H9 (cell line): ENCODE measurements at regions not wholly inside any gene's neighbourhood (a gene's known extent, or its start where the extent isn't known, plus 50 kb on each side); places are given as distances from the start of the nearest gene placed in this dataset.

Experiments
- DNase-seq: peaks from one replicate; pipeline ENCODE4 v3.0.0-alpha.2; 2017
- H2AFZ ChIP-seq: one replicate; pipeline ENCODE4 v1.6.1; 2013; ENCODE audit warnings: mild to moderate bottlenecking, low read length, control low read depth, moderate library complexity
- H2AK5ac ChIP-seq: 2 replicates; pipeline ENCODE4 v1.6.1; 2013; ENCODE audit warnings: low read length, control low read depth, mixed read lengths; ENCODE audit not compliant: insufficient read length
- H2BK120ac ChIP-seq: one replicate; pipeline ENCODE4 v1.6.1; 2013; ENCODE audit warnings: low read depth, mild to moderate bottlenecking, low read length, control low read depth, inconsistent platforms; ENCODE audit not compliant: poor library complexity, severe bottlenecking
- H2BK12ac ChIP-seq: 2 replicates; pipeline ENCODE4 v1.6.1; 2013; ENCODE audit warnings: low read length, control low read depth, mixed read lengths, low read depth; ENCODE audit not compliant: insufficient read length
- H2BK15ac ChIP-seq: 2 replicates; pipeline ENCODE4 v1.6.1; 2013; ENCODE audit warnings: low read depth, low read length, control low read depth
- H2BK20ac ChIP-seq: one replicate; pipeline ENCODE4 v1.6.1; 2013; ENCODE audit warnings: low read depth, mild to moderate bottlenecking, low read length, control low read depth, inconsistent platforms; ENCODE audit not compliant: poor library complexity, severe bottlenecking
- H2BK5ac ChIP-seq: 2 replicates; pipeline ENCODE4 v1.6.1; 2013; ENCODE audit warnings: low read length, control low read depth, mixed read lengths; ENCODE audit not compliant: insufficient read length
- H3K14ac ChIP-seq: 2 replicates; pipeline ENCODE4 v1.6.1; 2013; ENCODE audit warnings: low read length, control low read depth; ENCODE audit not compliant: insufficient read depth
- H3K18ac ChIP-seq: 2 replicates; pipeline ENCODE4 v1.6.1; 2013; ENCODE audit warnings: low read depth, mild to moderate bottlenecking, mixed read lengths, low read length, control low read depth; ENCODE audit not compliant: insufficient read length
- H3K23ac ChIP-seq: 2 replicates; pipeline ENCODE4 v1.6.1; 2013; ENCODE audit warnings: low read length, control low read depth, mixed read lengths, low read depth; ENCODE audit not compliant: insufficient read length
- H3K23me2 ChIP-seq: 2 replicates; pipeline ENCODE4 v1.6.1; 2013; ENCODE audit warnings: low read depth, mild to moderate bottlenecking, mixed read lengths, low read length, control low read depth; ENCODE audit not compliant: insufficient read length, poor library complexity, severe bottlenecking
- H3K27ac ChIP-seq: 2 replicates; pipeline ENCODE4 v1.5.1; 2013; ENCODE audit warnings: low read length, control low read depth, mixed read lengths, low read depth; ENCODE audit not compliant: insufficient read length
- H3K27me3 ChIP-seq: 2 replicates; pipeline ENCODE4 v1.6.1; 2013; ENCODE audit warnings: low read length, control low read depth, inconsistent platforms; ENCODE audit not compliant: insufficient read depth
- H3K4ac ChIP-seq: 2 replicates; pipeline ENCODE4 v1.6.1; 2013; ENCODE audit warnings: low read depth, mild to moderate bottlenecking, control low read depth, inconsistent platforms, low read length, moderate library complexity
- H3K4me1 ChIP-seq: 2 replicates; pipeline ENCODE4 v1.6.1; 2013; ENCODE audit warnings: low read length, control low read depth, inconsistent platforms; ENCODE audit not compliant: insufficient read depth
- H3K4me2 ChIP-seq: 2 replicates; pipeline ENCODE4 v1.6.1; 2013; ENCODE audit warnings: low read length, control low read depth, mixed read lengths; ENCODE audit not compliant: insufficient read length, insufficient read depth
- H3K56ac ChIP-seq: 2 replicates; pipeline ENCODE4 v1.6.1; 2013; ENCODE audit warnings: low read depth, mild to moderate bottlenecking, mixed read lengths, low read length, control low read depth; ENCODE audit not compliant: insufficient read length
- H3K79me1 ChIP-seq: 2 replicates; pipeline ENCODE4 v1.6.1; 2013; ENCODE audit warnings: low read depth, mild to moderate bottlenecking, moderate library complexity, low read length, control low read depth, inconsistent platforms; ENCODE audit not compliant: insufficient read depth, poor library complexity, severe bottlenecking
- H3K79me2 ChIP-seq: 2 replicates; pipeline ENCODE4 v1.6.1; 2013; ENCODE audit warnings: low read length, control low read depth, inconsistent platforms; ENCODE audit not compliant: insufficient read depth
- H3K9ac ChIP-seq: 2 replicates; pipeline ENCODE4 v1.6.1; 2013; ENCODE audit warnings: low read length, control low read depth, mixed read lengths; ENCODE audit not compliant: insufficient read length; ENCODE audit errors: extremely low read depth
- H3K9me3 ChIP-seq: one replicate; pipeline ENCODE4 v1.6.1; 2013; ENCODE audit warnings: low read depth, low read length, inconsistent platforms; ENCODE audit not compliant: control insufficient read depth
- H3T11ph ChIP-seq: one replicate; pipeline ENCODE4 v1.6.1; 2013; ENCODE audit warnings: mild to moderate bottlenecking, low read length, control low read depth, inconsistent platforms
- H4K20me1 ChIP-seq: one replicate; pipeline ENCODE4 v1.6.1; 2013; ENCODE audit not compliant: control insufficient read depth, insufficient read length, insufficient read depth
- H4K5ac ChIP-seq: 2 replicates; pipeline ENCODE4 v1.6.1; 2013; ENCODE audit warnings: low read depth, mild to moderate bottlenecking, mixed read lengths, low read length, control low read depth; ENCODE audit not compliant: insufficient read length
- H4K8ac ChIP-seq: replicated peaks from 2 replicates; pipeline ENCODE4 v1.6.1; 2013; ENCODE audit warnings: low read length, control low read depth, mixed read lengths, low read depth; ENCODE audit not compliant: insufficient read length
- H4K91ac ChIP-seq: 2 replicates; pipeline ENCODE4 v1.6.1; 2013; ENCODE audit warnings: low read depth, mild to moderate bottlenecking, moderate library complexity, mixed read lengths, low read length, control low read depth; ENCODE audit not compliant: insufficient read length
- H3K27ac Mint-ChIP-seq, 3 experiments: 2 replicates in 2 of 3; 3 replicates in 1 of 3; pipeline ENCODE4 v1.8.0; 2020 to 2021; ENCODE audit warnings: mixed read lengths in 3 of 3, mild to moderate bottlenecking in 1 of 3, moderate library complexity in 1 of 3
- H3K27me3 Mint-ChIP-seq: 2 replicates; pipeline ENCODE4 v1.8.0; 2021; ENCODE audit warnings: low read depth, mild to moderate bottlenecking, moderate library complexity, mixed read lengths
- H3K36me3 Mint-ChIP-seq, 3 experiments: 2 replicates in 2 of 3; 3 replicates in 1 of 3; pipeline ENCODE4 v1.8.0; 2020 to 2021; ENCODE audit warnings: low read depth in 3 of 3, mixed read lengths in 3 of 3; ENCODE audit not compliant: insufficient read depth in 1 of 3
- H3K4me1 Mint-ChIP-seq, 2 experiments: 2 replicates each; pipeline ENCODE4 v1.8.0; 2020; ENCODE audit warnings: mixed read lengths in 2 of 2
- H3K4me3 Mint-ChIP-seq, 2 experiments: 2 replicates in 1 of 2; 3 replicates in 1 of 2; pipeline ENCODE4 v1.8.0; 2020 to 2021; ENCODE audit warnings: mild to moderate bottlenecking in 2 of 2, mixed read lengths in 2 of 2, moderate library complexity in 1 of 2
- H3K9me3 Mint-ChIP-seq, 2 experiments: 2 replicates in 1 of 2; 3 replicates in 1 of 2; pipeline ENCODE4 v1.8.0; 2020; ENCODE audit warnings: mild to moderate bottlenecking in 2 of 2, mixed read lengths in 2 of 2, moderate library complexity in 1 of 2
- WGBS: extraction: QIAGEN DNeasy Blood & Tissue Kit; methylation state at CpG from one replicate; pipeline ENCODE4 v1.1.7; 2013; ENCODE audit warnings: missing lambda C conversion rate, low lambda C conversion rate, mixed read lengths; ENCODE audit not compliant: insufficient read length; ENCODE audit errors: extremely low coverage; 5-methylcytosine and 5-hydroxymethylcytosine counted together
- TF ChIP-seq, protein P1 (sequence below): fragments of 200-600 bp; sonication (generic); conservative IDR thresholded peaks from 3 replicates; pipeline ENCODE4 v1.8.0; 2021; ENCODE audit warnings: antibody characterized with exemption, mild to moderate bottlenecking

DNA sequence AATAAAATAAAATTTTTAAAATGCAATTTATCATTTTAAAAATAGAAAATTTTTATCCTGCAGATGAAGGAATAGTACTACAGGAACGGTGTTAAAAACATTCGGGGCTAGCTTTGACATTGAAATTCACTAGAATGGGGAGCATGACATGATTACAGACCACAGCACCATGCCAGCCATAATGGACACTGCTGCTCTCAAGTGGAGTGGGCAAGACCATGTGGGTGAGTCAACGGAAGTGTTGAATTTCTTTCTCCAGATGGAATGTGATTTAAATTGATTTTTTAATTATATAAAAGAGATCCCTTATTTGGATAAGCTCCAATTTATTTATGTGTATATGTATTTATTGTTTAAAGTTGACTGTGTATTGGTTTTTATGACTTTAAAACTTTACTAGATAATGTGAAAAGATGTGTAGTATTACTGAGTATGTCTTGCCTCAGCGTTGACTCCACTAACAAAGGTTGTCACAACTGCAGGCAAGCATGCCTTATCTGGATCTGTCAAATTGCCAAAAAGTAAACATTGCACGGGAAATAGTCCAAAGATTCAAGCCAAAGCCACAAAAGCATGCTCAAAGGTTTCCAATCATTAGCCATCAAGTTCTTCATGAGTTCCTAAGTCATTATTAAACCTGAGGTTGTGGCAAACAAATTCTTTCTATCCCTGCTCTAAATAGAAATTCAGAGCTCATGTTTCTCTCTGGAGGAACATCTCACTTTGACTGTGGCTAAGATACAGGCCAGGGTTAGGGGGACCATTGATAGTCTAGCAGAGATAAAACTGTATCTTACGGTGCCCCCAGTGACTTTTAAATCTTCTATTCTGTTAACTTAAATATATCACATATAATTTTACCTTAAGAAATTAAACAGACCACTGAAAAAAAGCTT lies 536.9 kb downstream of the TMX3 start:
- H3K79me1 ChIP-seq = no peaks in the 10 kb centered on the region
- no peaks in the 10 kb centered on the region for H3K9me3 ChIP-seq
- no peak overlapping the region for H4K91ac ChIP-seq
- Mint-ChIP-seq H3K4me1 (peaks cover 9 to 11% of the 10 kb centered on the region in 2 experiments; a peak in 3 of 4 replicates), H3K4me3 (no peak overlapping the region), H3K36me3 (0 out of 7 replicates have a peak, but pooled peaks cover 0 to under 1% (median 0%) of the 10 kb centered on the region in 3 experiments), H3K27ac (no peak overlapping the region), H3K9me3 (no peaks in the 10 kb centered on the region), H3K27me3 (no peaks in the 10 kb centered on the region)
- H3K79me2 ChIP-seq = no peaks in the 10 kb centered on the region
- no peak overlapping the region for H3K4me2 ChIP-seq
- no CpG with 5 or more reads among the region's 6 CpGs for WGBS
- no peak overlapping the region for H4K8ac ChIP-seq
- H2AK5ac ChIP-seq = no peak overlapping the region
- H2AFZ ChIP-seq = no peak overlapping the region
- H3K27ac ChIP-seq = no peak overlapping the region
- no peak overlapping the region for H3K14ac ChIP-seq
- H2BK5ac ChIP-seq = no peak overlapping the region
- TF ChIP-seq, protein P1, sequence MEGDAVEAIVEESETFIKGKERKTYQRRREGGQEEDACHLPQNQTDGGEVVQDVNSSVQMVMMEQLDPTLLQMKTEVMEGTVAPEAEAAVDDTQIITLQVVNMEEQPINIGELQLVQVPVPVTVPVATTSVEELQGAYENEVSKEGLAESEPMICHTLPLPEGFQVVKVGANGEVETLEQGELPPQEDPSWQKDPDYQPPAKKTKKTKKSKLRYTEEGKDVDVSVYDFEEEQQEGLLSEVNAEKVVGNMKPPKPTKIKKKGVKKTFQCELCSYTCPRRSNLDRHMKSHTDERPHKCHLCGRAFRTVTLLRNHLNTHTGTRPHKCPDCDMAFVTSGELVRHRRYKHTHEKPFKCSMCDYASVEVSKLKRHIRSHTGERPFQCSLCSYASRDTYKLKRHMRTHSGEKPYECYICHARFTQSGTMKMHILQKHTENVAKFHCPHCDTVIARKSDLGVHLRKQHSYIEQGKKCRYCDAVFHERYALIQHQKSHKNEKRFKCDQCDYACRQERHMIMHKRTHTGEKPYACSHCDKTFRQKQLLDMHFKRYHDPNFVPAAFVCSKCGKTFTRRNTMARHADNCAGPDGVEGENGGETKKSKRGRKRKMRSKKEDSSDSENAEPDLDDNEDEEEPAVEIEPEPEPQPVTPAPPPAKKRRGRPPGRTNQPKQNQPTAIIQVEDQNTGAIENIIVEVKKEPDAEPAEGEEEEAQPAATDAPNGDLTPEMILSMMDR = no peak
- no peaks in the 10 kb centered on the region for H3K23me2 ChIP-seq
- no peak overlapping the region for H3K23ac ChIP-seq
- H3K18ac ChIP-seq = no peak overlapping the region
- no peaks in the 10 kb centered on the region for H4K20me1 ChIP-seq
- H3K56ac ChIP-seq = no peak overlapping the region
- no peak overlapping the region for H3K9ac ChIP-seq
- H2BK12ac ChIP-seq = no peak overlapping the region
- H3T11ph ChIP-seq = no peak overlapping the region
- no peak for DNase-seq
- H3K4me1 ChIP-seq = no peaks in the 10 kb centered on the region
- H2BK15ac ChIP-seq = no peak overlapping the region
- no peak overlapping the region for H4K5ac ChIP-seq
- H3K27me3 ChIP-seq = no peaks in the 10 kb centered on the region
- H2BK120ac ChIP-seq = no peak overlapping the region
- no peak overlapping the region for H3K4ac ChIP-seq
- H2BK20ac ChIP-seq = no peak overlapping the region
